ENCODE measurements at regions not wholly inside any gene's neighbourhood (a gene's known extent, or its start where the extent isn't known, plus 50 kb on each side); places are given as distances from the start of the nearest gene placed in this dataset.
A peak's percentile ranks its signal among the peaks of the same experiment; 100 is the strongest.

DNA sequence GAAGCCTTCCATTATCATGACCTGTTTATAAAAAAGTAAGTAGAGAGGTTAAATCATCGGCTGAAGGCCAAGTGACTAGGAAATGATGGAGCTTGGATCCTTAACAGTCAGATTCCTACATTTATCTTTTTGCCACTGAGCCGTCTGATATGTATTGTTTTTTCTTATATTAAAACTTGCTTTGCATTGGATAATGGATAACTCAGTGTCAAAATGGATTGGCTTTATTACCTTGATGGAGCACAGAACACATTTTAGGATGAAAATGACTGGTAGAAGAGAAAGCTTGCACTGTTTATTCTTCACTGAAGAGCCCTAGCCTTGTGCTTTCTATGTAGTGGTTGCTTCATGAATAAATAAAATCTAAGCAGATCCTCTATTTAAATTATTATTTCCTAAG is 54.2 kb upstream of the TSPAN5 start:
- Histone ChIP-seq H3K27me3 (ENCODE audit: insufficient read depth, poor library complexity, severe bottlenecking) (no peaks in the 10 kb centered on the region), H3K36me3 (ENCODE audit: low read depth) (no peaks in the 10 kb centered on the region), H3K4me3 (ENCODE audit: severe bottlenecking) (no peak overlapping the region), H3K4me1 (ENCODE audit: insufficient read depth, poor library complexity, severe bottlenecking) (peaks cover 3% of the 10 kb centered on the region), H3K27ac (ENCODE audit: poor library complexity, severe bottlenecking) (no peak overlapping the region), H3K9me3 (ENCODE audit: severe bottlenecking) (no peaks in the 10 kb centered on the region)
- TF ChIP-seq, protein P1, sequence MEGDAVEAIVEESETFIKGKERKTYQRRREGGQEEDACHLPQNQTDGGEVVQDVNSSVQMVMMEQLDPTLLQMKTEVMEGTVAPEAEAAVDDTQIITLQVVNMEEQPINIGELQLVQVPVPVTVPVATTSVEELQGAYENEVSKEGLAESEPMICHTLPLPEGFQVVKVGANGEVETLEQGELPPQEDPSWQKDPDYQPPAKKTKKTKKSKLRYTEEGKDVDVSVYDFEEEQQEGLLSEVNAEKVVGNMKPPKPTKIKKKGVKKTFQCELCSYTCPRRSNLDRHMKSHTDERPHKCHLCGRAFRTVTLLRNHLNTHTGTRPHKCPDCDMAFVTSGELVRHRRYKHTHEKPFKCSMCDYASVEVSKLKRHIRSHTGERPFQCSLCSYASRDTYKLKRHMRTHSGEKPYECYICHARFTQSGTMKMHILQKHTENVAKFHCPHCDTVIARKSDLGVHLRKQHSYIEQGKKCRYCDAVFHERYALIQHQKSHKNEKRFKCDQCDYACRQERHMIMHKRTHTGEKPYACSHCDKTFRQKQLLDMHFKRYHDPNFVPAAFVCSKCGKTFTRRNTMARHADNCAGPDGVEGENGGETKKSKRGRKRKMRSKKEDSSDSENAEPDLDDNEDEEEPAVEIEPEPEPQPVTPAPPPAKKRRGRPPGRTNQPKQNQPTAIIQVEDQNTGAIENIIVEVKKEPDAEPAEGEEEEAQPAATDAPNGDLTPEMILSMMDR (IDR thresholded peaks at IDR 0.05; ENCODE audit: poor library complexity, severe bottlenecking) = no peak
- DNase-seq (ENCODE audit: low spot score) (no peak), ATAC-seq (ENCODE audit: low read depth) (no peak)

DNA sequence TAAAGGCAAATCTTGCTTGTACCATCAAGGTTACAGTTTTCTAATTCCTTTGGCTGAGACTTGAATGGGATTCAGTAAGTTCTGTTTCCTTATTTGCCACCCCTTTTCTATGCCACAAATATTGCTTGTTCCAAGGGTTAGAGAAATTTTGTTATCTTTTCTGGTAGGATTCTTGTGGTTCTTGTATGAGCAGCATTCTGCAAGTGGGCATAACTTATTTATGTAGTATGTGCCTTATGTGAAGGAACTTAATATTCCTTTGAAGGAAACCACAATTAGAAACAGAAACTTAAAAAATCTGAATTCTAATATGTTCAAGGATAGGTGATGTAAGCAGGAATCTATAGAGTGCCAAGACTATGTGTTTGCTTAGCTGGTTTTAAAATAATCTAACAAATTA is 53.1 kb upstream of the TSPAN5 start:
- Histone ChIP-seq H3K4me3 (ENCODE audit: severe bottlenecking) (no peak overlapping the region), H3K36me3 (ENCODE audit: low read depth) (no peaks in the 10 kb centered on the region), H3K4me1 (ENCODE audit: insufficient read depth, poor library complexity, severe bottlenecking) (peaks cover 3% of the 10 kb centered on the region), H3K27me3 (ENCODE audit: insufficient read depth, poor library complexity, severe bottlenecking) (no peaks in the 10 kb centered on the region), H3K9me3 (ENCODE audit: severe bottlenecking) (no peaks in the 10 kb centered on the region), H3K27ac (ENCODE audit: poor library complexity, severe bottlenecking) (no peak overlapping the region)
- no peak for ATAC-seq (ENCODE audit: low read depth)
- TF ChIP-seq, protein P1 (IDR thresholded peaks at IDR 0.05; ENCODE audit: poor library complexity, severe bottlenecking) = no peak
- DNase-seq (ENCODE audit: low spot score) = no peak

GRCh38 chr4:98710831-98711230 is 52.4 kb upstream of the TSPAN5 start:
- 0 out of 3 replicates have a peak, but pooled peaks have one; percentile 38 for ATAC-seq (ENCODE audit: low read depth)
- Histone ChIP-seq H3K4me3 (ENCODE audit: severe bottlenecking) (no peak overlapping the region), H3K27ac (ENCODE audit: poor library complexity, severe bottlenecking) (no peak overlapping the region), H3K36me3 (ENCODE audit: low read depth) (no peaks in the 10 kb centered on the region), H3K27me3 (ENCODE audit: insufficient read depth, poor library complexity, severe bottlenecking) (no peaks in the 10 kb centered on the region), H3K9me3 (ENCODE audit: severe bottlenecking) (no peaks in the 10 kb centered on the region), H3K4me1 (ENCODE audit: insufficient read depth, poor library complexity, severe bottlenecking) (peaks cover 3% of the 10 kb centered on the region)
- DNase-seq (ENCODE audit: low spot score) = no peak
- TF ChIP-seq, protein P1 (IDR thresholded peaks at IDR 0.05; ENCODE audit: poor library complexity, severe bottlenecking) = no peak
